K562 (cell line): ENCODE measurements at regions not wholly inside any gene's neighbourhood (a gene's known extent, or its start where the extent isn't known, plus 50 kb on each side); places are given as distances from the start of the nearest gene placed in this dataset.

ENCODE experiments used
- ATAC-seq: fragments of 200-7000 bp; cut with Tn5 transposase; 3 replicates; pipeline ENCODE4 v1.9.1; 2020; ENCODE audit warnings: moderate library complexity
- BruUV-seq: library from RNA; stranded (reverse); fragments of 400-500 nt; replicated peaks from 2 replicates; lab custom pipeline; 2021; lab: Mats Ljungman, UMichigan
- CTCF ChIA-PET: fragments of 300-600 bp; formaldehyde crosslinking; extraction: SDS; loops from one replicate; lab custom pipeline; 2021; ENCODE audit warnings: low intra/inter-chr PET ratio; lab: Yijun Ruan, JAX
- POLR2A ChIA-PET: fragments of 300-600, 350-650 bp; sonication (Branson Sonifier 250); formaldehyde crosslinking; extraction: SDS; loops from one replicate; lab custom pipeline; 2021; ENCODE audit warnings: antibody characterized with exemption, inconsistent platforms; lab: Yijun Ruan, JAX
- DNase-seq, 4 experiments: peaks; one replicate each; pipeline versions ENCODE4 v3.0.0 to v3.0.0-alpha.2; 2011 to 2018; ENCODE audit warnings: low spot score in 3 of 4, mixed read lengths in 3 of 4; ENCODE audit errors: extremely low read depth in 1 of 4
- FAIRE-seq: peaks from 2 replicates; lab custom pipeline; 2011; peaks lifted over from hg19 to GRCh38; lab: Jason Lieb, UNC
- H2AFZ ChIP-seq: 2 replicates; pipeline ENCODE4 v1.6.0; 2011; ENCODE audit warnings: low read depth, low read length, control low read depth, inconsistent platforms
- H3K27ac ChIP-seq: fragments of 200-600 bp; 3 replicates; pipeline ENCODE4 v1.8.0; 2011; ENCODE audit warnings: low read depth, mild to moderate bottlenecking, control low read depth, inconsistent platforms, low read length, moderate library complexity, mixed read lengths; ENCODE audit errors: extremely low read depth
- H3K27me3 ChIP-seq, 2 experiments: fragments of 300-600 bp in 1 of 2; 2 replicates in 1 of 2; 3 replicates in 1 of 2; pipeline versions ENCODE4 v1.6.0 to v1.8.0; 2011; ENCODE audit warnings: inconsistent platforms in 2 of 2, low read length in 2 of 2, mild to moderate bottlenecking in 1 of 2, mixed read lengths in 1 of 2, moderate library complexity in 1 of 2; ENCODE audit not compliant: control insufficient read depth in 2 of 2, insufficient read depth in 2 of 2
- H3K36me3 ChIP-seq: fragments of 300-600 bp; 3 replicates; pipeline ENCODE4 v1.8.0; 2011; ENCODE audit warnings: mild to moderate bottlenecking, low read length, inconsistent platforms; ENCODE audit not compliant: control insufficient read depth, insufficient read depth
- H3K4me1 ChIP-seq, 2 experiments: fragments of 200-600 bp in 1 of 2; replicated peaks in 1 of 2; 2 replicates in 1 of 2; 3 replicates in 1 of 2; pipeline versions ENCODE4 v1.5.1 to v1.8.0; 2011; ENCODE audit warnings: inconsistent platforms in 2 of 2, low read length in 2 of 2, mild to moderate bottlenecking in 1 of 2, mixed read lengths in 1 of 2, moderate library complexity in 1 of 2; ENCODE audit not compliant: control insufficient read depth in 2 of 2, insufficient read depth in 2 of 2
- H3K4me2 ChIP-seq: 2 replicates; pipeline ENCODE4 v1.6.1; 2011; ENCODE audit warnings: low read length, control low read depth, inconsistent platforms, mixed read lengths; ENCODE audit not compliant: insufficient read depth
- H3K4me3 ChIP-seq: fragments of 200-600 bp; sonication (generic), shearing (Covaris generic); 2 replicates; pipeline ENCODE4 v1.5.1; 2016; ENCODE audit warnings: control low read depth, inconsistent platforms
- H3K79me2 ChIP-seq: fragments of 200-600 bp; 3 replicates; pipeline ENCODE4 v1.8.0; 2011; ENCODE audit warnings: low read length, inconsistent platforms; ENCODE audit not compliant: control insufficient read depth, insufficient read depth
- H3K9ac ChIP-seq, 2 experiments: 2 replicates each; pipeline versions ENCODE4 v1.6.0 to v1.6.1; 2011; ENCODE audit warnings: low read depth in 2 of 2, low read length in 2 of 2, control low read depth in 1 of 2, inconsistent platforms in 1 of 2, mild to moderate bottlenecking in 1 of 2, mixed read lengths in 1 of 2; ENCODE audit not compliant: insufficient read depth in 1 of 2
- H3K9me1 ChIP-seq: one replicate; pipeline ENCODE4 v1.6.0; 2011; ENCODE audit warnings: inconsistent platforms, mild to moderate bottlenecking, low read length, moderate library complexity; ENCODE audit not compliant: control insufficient read depth, insufficient read depth
- H3K9me3 ChIP-seq: replicated peaks from 2 replicates; pipeline ENCODE4 v1.5.1; 2011; ENCODE audit warnings: low read depth, low read length, inconsistent platforms; ENCODE audit not compliant: control insufficient read depth, insufficient read depth
- H4K20me1 ChIP-seq: replicated peaks from 2 replicates; pipeline ENCODE4 v1.6.1; 2011; ENCODE audit warnings: low read length, inconsistent platforms, mixed read lengths; ENCODE audit not compliant: control insufficient read depth, insufficient read depth
- ATF7 ChIP-seq: fragments of 450-650 bp; IDR thresholded peaks from 2 replicates; pipeline ENCODE4 v1.7.1; 2014; ENCODE audit warnings: mild to moderate bottlenecking, moderate library complexity
- DPF2 ChIP-seq: fragments of 450-650 bp; IDR thresholded peaks from 2 replicates; pipeline ENCODE4 v1.6.1; 2016
- GATAD2A ChIP-seq: fragments of 450-650 bp; IDR thresholded peaks from 2 replicates; pipeline ENCODE4 v1.6.1; 2017
- HDAC3 ChIP-seq: fragments of 450-650 bp; IDR thresholded peaks from 2 replicates; pipeline ENCODE4 v1.6.1; 2018; ENCODE audit warnings: borderline replicate concordance, mild to moderate bottlenecking, moderate library complexity; ENCODE audit not compliant: partially characterized antibody
- HMBOX1 ChIP-seq: sonication (generic); IDR thresholded peaks from 2 replicates; pipeline ENCODE4 v1.6.1; 2016
- JUNB ChIP-seq: fragments of 450-650 bp; formaldehyde crosslinking; conservative IDR thresholded peaks from 2 replicates; pipeline ENCODE4 v1.4.0; 2020; ENCODE audit warnings: mild to moderate bottlenecking
- MBD2 ChIP-seq: sonication (generic); IDR thresholded peaks from 2 replicates; pipeline ENCODE4 v1.6.1; 2016; ENCODE audit warnings: low read depth, borderline replicate concordance
- MEF2D ChIP-seq: conservative IDR thresholded peaks from 2 replicates; pipeline ENCODE4 v1.6.1; 2016; ENCODE audit warnings: low read depth, missing genetic modification characterization, missing compliant biosample characterization
- POLR2B ChIP-seq: fragments of 450-650 bp; IDR thresholded peaks from 2 replicates; pipeline ENCODE4 v1.6.1; 2018; ENCODE audit warnings: low read depth; ENCODE audit not compliant: partially characterized antibody
- RBM15 ChIP-seq: fragments of 200-400 bp; formaldehyde crosslinking; IDR thresholded peaks from 2 replicates; pipeline ENCODE4 v1.6.1; 2018; ENCODE audit warnings: mild to moderate bottlenecking, low read length, moderate library complexity; ENCODE audit not compliant: insufficient read depth
- SETDB1 ChIP-seq: IDR thresholded peaks from one replicate; pipeline ENCODE4 v1.6.1; 2012; ENCODE audit warnings: low read length, control low read depth, inconsistent platforms
- SNAPC5 ChIP-seq: fragments of 250-450 bp; sonication (Bioruptor Pico); IDR thresholded peaks from 2 replicates; pipeline ENCODE4 v1.8.0; 2021; ENCODE audit warnings: moderate library complexity, mild to moderate bottlenecking, inconsistent platforms
- ZNF23 ChIP-seq: fragments of 250-450 bp; sonication (Bioruptor Pico); IDR thresholded peaks from 2 replicates; pipeline ENCODE4 v1.4.0; 2020; ENCODE audit warnings: mild to moderate bottlenecking
- WGBS: fragments of 100-300 bp; shearing (Covaris generic); methylation state at CpG from one replicate; pipeline ENCODE4 v1.1.6; 2016; ENCODE audit warnings: low coverage, mixed read lengths; ENCODE audit not compliant: insufficient coverage; ENCODE audit errors: missing lambda C conversion rate; 5-methylcytosine and 5-hydroxymethylcytosine counted together
- in situ Hi-C: fragments of 300-500 bp; cut with MboI; formaldehyde crosslinking; loops from 4 replicates; pipeline ENCODE4 v1.15.0; 2018; ENCODE audit warnings: inconsistent platforms, mixed read lengths
- intact Hi-C: fragments of 100-400 bp; cut with micrococcal nuclease; formaldehyde crosslinking; loops from 2 replicates; pipeline ENCODE4 v1.14.2; 2022

GRCh38 chr4:140255927-140256326 is 101.9 kb upstream of the MAML3 start:
- CTCF ChIA-PET = no interaction called here
- WGBS = 0% methylated on average over 1 of the region's 1 CpG
- peaks cover 0 to 9% of the 10 kb centered on the region in 2 experiments; a peak in 2 of 5 replicates for H3K4me1 ChIP-seq
- FAIRE-seq (no peak), DNase-seq (no peak), ATAC-seq (no peak)
- no peak overlapping the region for H3K4me3 ChIP-seq
- H3K9ac ChIP-seq = no peak overlapping the region
- H3K36me3 ChIP-seq = no peaks in the 10 kb centered on the region
- no peak overlapping the region for H2AFZ ChIP-seq
- BruUV-seq = no TSS peak
- H3K27ac ChIP-seq = no peak overlapping the region
- H3K9me3 ChIP-seq = no peaks in the 10 kb centered on the region
- in situ Hi-C loops = loop anchor here (10.0 kb wide), 1 partner anchor 221 kb away; no protein-coding TSS in a partner anchor
- POLR2A ChIA-PET = no interaction called here
- no peaks in the 10 kb centered on the region for H3K9me1 ChIP-seq
- intact Hi-C loops = loop anchor here (10.0 kb wide), 1 partner anchor 501 kb away; no protein-coding TSS in a partner anchor
- H3K27me3 ChIP-seq = peaks cover 0 to 19% of the 10 kb centered on the region in 2 experiments; a peak in 2 of 5 replicates
- no peak overlapping the region for H3K4me2 ChIP-seq
- TF ChIP-seq JUNB (CRISPR knock-in tag) (no peak), HDAC3 (no peak), ATF7 (no peak), ZNF23 (CRISPR knock-in tag) (no peak), RBM15 (no peak), SETDB1 (no peak), POLR2B (no peak), MBD2 (no peak), HMBOX1 (no peak), MEF2D (tag) (no peak), GATAD2A (no peak), DPF2 (no peak), SNAPC5 (CRISPR knock-in tag) (no peak)
- H4K20me1 ChIP-seq = no peaks in the 10 kb centered on the region
- no peaks in the 10 kb centered on the region for H3K79me2 ChIP-seq
